CD4-positive, alpha-beta T cell treated with Interleukin-4 for 4 hours (primary cell): ENCODE measurements at regions not wholly inside any gene's neighbourhood (a gene's known extent, or its start where the extent isn't known, plus 50 kb on each side); places are given as distances from the start of the nearest gene placed in this dataset.
"Not testable (repeated sequence)": the region's sequence is repeated elsewhere in the genome, so short reads cannot be mapped to it uniquely, and the experiment has no call there.

Source experiments
- DNase-seq: peaks from one replicate; pipeline ENCODE4 v3.0.0-alpha.2; 2020

DNA sequence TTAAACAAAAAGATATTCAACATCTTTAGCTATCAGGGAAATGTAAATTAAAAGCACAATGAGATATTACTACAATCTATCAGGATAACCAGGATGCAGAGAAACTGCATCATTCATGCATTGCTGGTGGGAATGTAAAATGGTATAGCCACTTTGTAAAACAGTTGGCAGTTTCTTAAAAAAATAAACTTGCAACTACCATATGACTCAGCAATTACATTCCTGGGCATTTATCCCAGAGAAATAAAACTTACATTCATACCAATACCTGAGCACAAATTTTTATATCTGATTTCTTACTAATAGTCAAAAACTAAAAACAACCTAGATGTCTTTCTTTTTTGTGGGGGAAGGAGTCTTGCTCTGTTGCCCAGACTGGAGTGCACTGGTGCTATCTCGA, 190.3 kb upstream of the TAB2 start:
- DNase-seq = no peak

- peak; percentile 62 for DNase-seq
Observed at GRCh38 chr6:149128489-149129145, 188.9 kb upstream of the TAB2 start.

DNA sequence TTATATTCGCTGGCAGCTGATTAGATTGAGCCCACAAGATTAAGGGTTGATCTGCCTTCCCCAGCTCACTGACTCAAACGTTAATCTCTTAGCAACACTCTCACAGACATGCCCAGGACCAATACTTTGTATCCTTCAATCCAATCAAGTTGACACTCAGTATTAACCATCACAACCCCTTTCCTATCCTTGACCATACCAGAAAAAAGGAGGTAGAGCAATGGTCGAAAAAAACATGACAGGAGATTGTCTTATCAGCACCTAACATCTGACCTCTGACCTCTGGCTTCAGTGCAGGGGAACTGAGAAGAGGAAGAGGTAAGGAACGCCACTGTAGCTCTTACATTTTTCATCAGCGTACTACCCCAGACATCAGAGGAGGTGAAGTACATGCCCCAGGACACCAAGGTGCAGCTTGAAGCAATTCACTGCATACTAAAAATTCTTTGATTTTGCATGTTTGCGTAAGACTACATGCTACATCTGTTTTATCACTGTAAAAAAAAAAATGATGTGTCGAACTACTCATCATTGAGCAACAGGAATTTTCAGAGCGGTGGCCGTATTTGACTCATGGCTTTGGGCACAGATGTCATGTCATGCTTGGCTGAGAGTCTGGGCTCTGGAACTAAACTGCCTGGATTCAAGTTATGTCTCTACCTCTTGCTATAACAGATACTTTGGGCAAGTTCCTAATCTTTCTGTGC, 188.0 kb upstream of the TAB2 start:
- no peak for DNase-seq

- no peak for DNase-seq
Observed at GRCh38 chr6:149130090-149130489, 187.4 kb upstream of the TAB2 start.

DNA sequence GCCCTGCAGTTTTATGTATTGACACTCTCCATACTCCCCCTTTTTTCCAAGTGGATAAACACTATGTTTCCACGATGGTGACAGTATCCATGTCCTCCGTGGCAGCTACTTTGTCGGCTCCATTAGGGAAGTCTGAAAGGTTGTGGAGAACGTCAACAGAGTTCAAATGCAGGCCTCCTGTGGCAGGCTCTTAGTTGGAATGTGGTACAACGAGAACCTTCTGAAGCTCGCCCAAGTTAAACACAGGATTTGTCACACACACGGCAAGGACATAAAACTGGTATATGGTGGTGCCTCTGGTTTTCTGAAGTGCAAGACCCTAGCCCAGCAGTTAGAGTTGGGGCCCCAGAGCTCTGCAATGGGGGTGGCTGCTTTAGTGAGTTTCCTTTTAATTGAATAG, 187.0 kb upstream of the TAB2 start:
- DNase-seq = no peak

DNA sequence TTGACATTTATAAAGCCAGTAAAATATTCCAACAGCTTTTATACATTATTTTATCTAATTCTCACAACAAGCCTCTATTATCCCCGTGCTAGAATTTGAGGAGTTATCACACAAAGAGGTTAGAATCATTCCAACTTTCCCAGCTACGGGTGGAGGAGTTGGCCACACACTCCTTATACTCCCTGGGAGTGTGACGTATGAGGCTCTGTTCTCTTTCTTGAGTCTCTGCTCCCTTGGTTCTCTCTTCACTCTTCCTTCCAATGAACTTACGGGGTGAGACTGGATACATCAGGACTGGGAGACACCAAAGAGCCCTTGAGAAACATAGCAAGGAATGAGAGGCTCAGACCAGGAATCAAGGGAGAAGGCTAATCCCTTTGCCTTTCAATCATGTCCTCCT, 185.6 kb upstream of the TAB2 start:
- no peak for DNase-seq

DNA sequence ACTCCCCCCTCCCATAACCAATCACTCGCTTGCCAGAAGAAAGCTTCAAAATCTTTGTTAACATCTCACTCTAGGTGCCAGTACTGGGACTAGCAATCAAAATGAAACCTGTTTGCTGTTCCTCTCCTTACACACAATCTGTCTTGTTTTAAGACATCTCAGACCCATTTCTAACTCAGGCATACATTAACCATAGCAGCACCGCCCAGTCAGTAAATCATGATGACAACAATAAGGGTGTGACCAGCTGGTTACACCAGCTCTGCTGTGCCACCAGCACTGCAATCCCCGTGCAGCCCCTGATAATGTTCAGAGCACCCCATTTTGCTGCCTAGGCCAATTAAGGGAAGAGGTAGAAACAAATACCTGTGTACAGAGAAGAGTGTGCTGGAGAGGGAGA, 185.2 kb upstream of the TAB2 start:
- peak; percentile 40 for DNase-seq

DNA sequence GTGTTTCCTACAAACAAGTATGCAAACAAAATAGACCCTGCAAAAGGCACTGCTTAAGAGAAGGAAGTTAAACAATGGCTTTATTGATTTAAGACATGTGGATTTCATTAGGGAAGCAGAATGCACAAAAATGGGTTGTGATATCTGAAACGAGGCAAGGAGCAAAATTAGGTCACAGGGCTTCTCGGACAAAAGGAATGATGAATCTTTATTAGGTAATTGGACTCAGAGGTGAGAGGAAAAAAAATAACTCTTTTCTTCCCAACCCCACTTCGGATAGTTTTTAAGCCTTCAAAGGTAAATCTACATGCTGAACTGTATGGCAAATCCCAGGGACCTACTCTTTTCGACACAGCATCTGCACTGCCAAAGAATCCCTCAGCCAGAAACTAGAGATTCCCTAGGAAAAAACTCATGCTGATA, 183.0 kb upstream of the TAB2 start:
- DNase-seq = no peak

- no peak for DNase-seq
Observed at GRCh38 chr6:149135809-149136208, 181.7 kb upstream of the TAB2 start.

DNA sequence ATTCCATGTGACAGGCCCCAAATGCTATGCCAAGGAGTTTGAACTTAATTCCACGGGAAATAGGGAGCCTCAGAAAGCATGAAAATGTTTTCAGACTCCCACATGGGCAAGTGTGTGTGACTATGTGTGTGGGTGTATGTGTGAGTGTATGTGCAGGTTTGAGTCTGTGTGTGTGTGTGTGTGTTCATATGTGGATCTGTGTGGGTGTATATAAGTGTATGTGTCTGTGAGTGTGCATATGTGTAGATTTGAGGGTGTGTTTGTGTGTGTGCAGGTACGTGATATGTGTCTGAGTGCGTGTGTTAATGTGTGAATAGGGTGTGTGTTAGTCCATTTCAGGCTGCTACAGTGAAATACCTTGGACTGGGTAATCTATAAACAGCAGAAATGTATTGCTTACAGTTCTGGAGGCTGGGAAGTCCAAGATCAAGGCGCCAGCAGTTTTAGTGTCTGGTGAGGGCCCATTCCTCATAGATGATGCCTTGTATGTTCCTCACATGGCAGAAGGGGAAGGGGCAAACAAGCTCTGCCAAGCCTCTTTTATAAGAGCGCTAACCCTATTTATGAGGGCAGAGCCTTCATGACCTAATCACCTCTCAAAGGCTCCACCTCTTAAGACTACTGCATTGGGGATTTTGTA, 181.1 kb upstream of the TAB2 start:
- no peak for DNase-seq

GRCh38 chr6:149136913-149137286, 180.6 kb upstream of the TAB2 start:
- DNase-seq = no peak

- no peak for DNase-seq
Observed at GRCh38 chr6:149137594-149137993, 179.9 kb upstream of the TAB2 start.

- no peak for DNase-seq
Observed at GRCh38 chr6:149138089-149138488, 179.4 kb upstream of the TAB2 start.

DNA sequence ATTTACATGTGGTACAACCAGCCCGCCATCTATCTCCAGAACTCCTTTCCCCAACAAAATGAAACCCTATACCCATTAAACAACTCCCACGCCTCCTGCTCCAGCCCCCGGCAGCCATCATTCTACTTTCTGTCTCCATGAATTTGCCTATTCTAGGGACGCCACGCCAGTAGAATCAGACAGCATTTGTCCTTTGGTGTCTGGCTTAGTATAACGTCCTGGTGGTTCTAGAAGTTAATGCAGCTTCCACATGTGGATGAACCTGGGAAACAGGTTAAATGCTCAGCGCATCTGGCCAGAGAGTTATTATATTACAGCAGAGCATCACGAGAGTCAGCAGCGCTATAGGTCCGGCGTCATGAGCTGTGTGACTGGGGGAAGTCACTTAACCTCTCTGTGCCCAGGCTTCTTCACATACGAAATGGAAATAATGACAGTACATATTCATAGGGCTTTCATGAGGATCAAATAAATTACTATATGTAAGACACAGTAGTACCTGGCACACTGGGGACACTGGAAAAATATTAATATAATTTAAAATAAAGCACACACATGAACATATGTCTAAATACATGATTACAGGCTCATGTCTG, 178.7 kb upstream of the TAB2 start:
- no peak for DNase-seq

DNA sequence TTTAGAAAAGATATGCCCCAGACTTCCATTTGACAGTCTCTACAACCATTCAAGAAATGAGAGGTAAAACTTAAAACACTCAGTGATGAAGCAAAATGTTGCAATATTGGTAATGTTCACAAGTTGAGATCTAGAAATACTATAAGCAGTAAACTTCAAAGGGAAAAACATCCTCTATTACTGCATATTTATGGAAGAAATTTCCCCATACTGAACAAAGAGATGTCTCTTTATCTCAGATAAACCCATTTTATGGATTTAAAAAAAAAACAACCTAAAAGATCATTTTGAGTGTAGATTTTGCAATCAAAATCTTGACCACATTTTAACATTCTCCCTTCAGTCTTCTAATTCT, 177.8 kb upstream of the TAB2 start:
- no peak for DNase-seq

DNA sequence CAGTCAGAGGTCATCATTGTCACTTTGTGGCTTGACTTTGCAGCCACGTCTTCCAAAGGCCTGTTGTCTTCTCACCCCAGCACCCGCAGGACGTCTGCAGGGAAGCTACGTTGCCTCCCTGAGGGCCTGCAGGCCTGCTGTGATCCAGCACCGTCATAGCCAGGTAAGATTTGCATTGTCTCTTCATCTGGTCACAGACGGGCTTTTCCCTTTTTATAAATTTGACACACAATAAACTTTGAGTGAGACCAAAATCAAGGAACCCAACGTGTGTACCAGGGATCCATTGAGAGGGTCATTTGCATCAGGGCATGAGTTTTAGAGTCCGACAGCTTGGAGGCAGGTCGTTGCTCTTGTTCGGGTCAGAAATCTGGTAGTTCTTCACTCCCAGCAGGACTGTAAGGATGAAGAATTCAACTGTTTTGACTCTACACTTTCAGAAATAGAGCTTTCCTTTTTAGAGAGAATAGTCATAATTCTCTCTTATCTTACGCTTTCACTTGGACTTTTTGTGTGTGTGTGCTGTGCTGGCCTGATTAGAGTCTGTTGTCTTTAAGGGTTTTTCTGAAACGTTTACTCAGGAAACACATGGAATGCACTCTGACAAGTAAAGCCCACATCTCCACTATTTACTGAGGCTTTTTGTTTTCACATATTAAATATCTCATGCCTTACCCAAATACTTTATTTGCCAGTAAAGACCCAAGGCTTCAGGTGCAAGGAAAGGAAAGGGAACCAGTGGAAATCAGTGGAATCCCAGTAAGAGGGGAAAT, 177.2 kb upstream of the TAB2 start:
- DNase-seq = peak; percentile 89

DNA sequence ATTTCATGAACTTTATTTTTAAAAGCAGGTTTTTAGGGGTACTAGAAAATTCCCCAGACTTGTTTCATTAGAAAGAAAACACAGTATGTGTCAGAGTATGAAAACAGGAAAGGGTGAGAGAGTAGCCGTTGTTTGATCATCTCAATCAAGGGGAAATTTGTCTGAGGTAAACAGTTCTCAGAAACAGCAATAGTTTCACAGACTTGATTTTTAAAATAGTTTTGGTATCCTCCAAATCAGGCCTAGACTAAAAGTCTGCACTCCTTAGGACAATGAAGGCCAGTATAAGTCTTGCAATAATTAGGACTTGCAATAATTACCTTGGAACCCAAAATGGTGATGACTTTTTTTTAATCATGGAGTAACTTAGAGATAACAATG, 176.6 kb upstream of the TAB2 start:
- DNase-seq = peak; percentile 93

DNA sequence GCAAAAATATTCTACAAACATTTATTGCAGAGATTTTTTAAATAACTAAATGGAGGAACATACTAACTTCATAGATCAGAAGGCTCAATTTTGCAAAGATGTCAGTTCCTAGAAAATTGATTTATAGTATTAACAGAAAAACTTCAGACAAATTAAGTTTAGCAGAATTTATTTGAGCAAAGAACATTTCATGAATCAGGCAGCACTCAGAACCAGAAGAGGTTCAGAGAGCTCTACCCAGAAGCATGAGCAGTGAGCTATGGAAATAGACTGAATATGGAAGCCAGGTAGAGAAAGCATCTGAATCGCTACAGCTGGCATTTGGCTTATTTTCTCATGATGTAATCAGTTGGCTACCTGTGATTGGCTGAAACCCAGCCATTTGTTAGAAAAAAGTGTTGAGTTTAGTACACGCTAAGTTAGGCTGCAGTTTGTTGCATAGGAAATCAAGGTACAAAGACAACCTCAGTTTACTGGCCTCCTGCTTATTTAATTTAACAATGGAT, 174.5 kb upstream of the TAB2 start:
- DNase-seq = no peak

DNA sequence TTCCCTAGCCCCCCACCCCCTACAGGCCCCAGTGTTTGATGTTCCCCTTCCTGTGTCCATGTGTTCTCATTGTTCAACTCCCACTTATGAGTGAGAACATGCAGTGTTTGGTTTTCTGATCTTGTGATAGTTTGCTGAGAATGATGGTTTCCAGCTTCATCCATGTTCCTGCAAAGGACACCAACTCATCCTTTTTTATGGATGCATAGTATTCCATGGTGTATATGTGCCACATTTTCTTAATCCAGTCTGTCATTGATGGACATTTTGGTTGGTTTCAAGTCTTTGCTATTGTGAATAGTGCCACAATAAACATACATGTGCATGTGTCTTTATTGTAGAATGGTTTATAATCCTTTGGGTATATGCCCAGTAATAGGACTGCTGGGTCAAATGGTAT, 171.7 kb upstream of the TAB2 start:
- not testable (repeated sequence) for DNase-seq

DNA sequence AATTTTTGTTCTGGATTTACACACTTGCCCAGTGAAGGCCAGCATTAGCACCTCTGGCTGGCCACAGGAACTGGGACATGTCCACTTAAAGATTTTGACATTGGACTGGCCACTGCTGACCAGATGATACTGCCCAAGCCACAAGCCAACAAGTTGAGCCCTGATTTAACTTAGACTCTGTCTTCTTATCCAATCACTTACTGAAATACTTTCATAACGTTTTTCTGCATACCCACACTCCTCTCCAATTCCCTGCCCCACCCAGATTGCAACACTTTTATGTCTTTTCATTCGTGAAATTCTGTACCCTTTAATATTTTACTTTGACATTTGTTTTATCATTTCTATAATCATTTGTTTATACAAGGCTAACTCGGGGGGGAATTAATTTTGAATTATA, 170.3 kb upstream of the TAB2 start:
- no peak for DNase-seq

DNA sequence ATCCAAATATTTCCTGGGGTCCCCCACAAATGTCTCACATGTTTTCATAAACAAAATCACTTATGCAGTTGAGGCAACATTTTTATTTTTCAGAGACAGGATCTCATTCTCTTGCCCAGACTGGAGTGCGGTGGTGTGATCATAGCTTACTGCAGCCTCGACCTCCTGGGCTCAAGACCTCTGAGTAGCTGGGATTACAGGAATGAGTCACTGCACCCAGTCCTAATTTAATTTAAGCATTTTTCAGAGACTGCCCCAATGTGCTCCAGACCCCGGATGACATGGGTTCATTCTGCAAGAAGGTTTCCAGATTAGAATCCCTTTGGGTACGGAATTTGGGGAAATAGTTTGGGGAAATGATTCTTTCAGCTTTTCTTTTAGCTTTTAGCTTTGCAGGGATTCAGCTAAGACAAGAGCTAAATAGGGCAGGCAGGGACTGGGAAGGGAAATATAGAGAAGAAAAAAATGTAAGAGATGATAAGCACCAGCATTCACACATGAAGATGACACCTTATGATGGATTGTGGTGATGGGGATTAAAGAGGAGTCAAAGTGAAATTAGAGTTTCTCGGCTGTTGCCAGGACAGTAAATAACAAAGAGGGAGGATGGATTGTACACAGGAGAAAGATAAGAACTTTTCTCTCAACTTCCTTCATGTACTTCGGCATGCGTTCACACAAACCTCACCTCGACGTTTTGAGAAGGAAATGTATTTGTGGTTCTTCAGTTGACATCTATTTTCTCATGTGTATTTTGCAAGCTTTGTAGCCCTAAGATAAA, 169.4 kb upstream of the TAB2 start:
- peak; percentile 92 for DNase-seq

DNA sequence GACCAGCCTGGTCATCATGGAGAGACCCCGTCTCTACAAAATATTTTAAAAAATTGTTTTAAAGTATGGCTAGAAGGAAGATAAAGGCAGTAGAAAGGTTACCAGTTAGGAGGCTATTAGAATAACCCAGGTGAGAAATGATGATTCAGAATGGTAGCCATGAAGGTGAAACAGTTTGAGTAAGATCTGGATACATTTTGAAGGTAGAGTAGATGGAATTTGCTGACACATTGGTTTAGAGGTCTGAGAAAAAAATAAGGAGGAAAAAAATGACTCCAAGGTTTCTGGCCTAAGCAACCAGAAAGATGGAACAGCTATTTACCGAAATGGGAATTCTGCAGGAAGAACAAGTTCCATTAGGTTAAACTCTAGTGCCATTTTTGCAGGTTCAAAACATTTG, 167.9 kb upstream of the TAB2 start:
- no peak for DNase-seq
